Calu3 (cell line): ENCODE measurements at regions not wholly inside any gene's neighbourhood (a gene's known extent, or its start where the extent isn't known, plus 50 kb on each side); places are given as distances from the start of the nearest gene placed in this dataset.

Experiments
- BruUV-seq: library from RNA; stranded (reverse); fragments of 400-500 nt; replicated peaks from 2 replicates; lab custom pipeline; 2021; lab: Mats Ljungman, UMichigan
- CTCF ChIA-PET: fragments of 300-600 bp; sonication (Branson Sonifier 250); formaldehyde crosslinking; loops from one replicate; lab custom pipeline; 2022; ENCODE audit warnings: antibody characterized with exemption; lab: Charles Lee
- DNase-seq: peaks from one replicate; pipeline ENCODE4 v3.0.0; 2022
- H3K27ac Mint-ChIP-seq: one replicate; pipeline ENCODE4 v1.8.0; 2022; ENCODE audit warnings: mixed read lengths; ENCODE audit not compliant: unreplicated experiment
- H3K27me3 Mint-ChIP-seq: one replicate; pipeline ENCODE4 v1.8.0; 2022; ENCODE audit warnings: mixed read lengths; ENCODE audit not compliant: unreplicated experiment
- H3K36me3 Mint-ChIP-seq: one replicate; pipeline ENCODE4 v1.8.0; 2022; ENCODE audit warnings: mild to moderate bottlenecking, moderate library complexity, mixed read lengths; ENCODE audit not compliant: insufficient read depth, unreplicated experiment
- H3K4me1 Mint-ChIP-seq: one replicate; pipeline ENCODE4 v1.8.0; 2022; ENCODE audit warnings: mild to moderate bottlenecking, low read depth, mixed read lengths; ENCODE audit not compliant: unreplicated experiment
- H3K4me3 Mint-ChIP-seq: one replicate; pipeline ENCODE4 v1.8.0; 2022; ENCODE audit warnings: mild to moderate bottlenecking, low read depth, moderate library complexity, mixed read lengths; ENCODE audit not compliant: unreplicated experiment
- H3K9me3 Mint-ChIP-seq: one replicate; pipeline ENCODE4 v1.8.0; 2022; ENCODE audit warnings: low read depth, mixed read lengths; ENCODE audit not compliant: unreplicated experiment
- CTCF ChIP-seq: fragments of 200-600 bp; IDR thresholded peaks from one replicate; pipeline ENCODE4 v1.8.0; 2022; ENCODE audit warnings: antibody characterized with exemption; ENCODE audit not compliant: unreplicated experiment
- intact Hi-C: fragments of 100-400 bp; cut with micrococcal nuclease; formaldehyde crosslinking; loops from one replicate; pipeline ENCODE4 v1.10.0; 2022; ENCODE audit not compliant: unreplicated experiment

GRCh38 chr4:177124349-177125064 is 185.2 kb upstream of the NEIL3 start:
- Mint-ChIP-seq H3K27ac (no peak overlapping the region), H3K4me3 (no peak overlapping the region), H3K9me3 (peaks cover 4% of the 10 kb centered on the region), H3K4me1 (peaks cover 17% of the 10 kb centered on the region), H3K36me3 (peaks cover 4% of the 10 kb centered on the region), H3K27me3 (no peaks in the 10 kb centered on the region)
- TF ChIP-seq CTCF = no peak
- no TSS peak for BruUV-seq
- CTCF ChIA-PET = no interaction called here
- DNase-seq = no peak
- intact Hi-C loops = no loop called here

- Mint-ChIP-seq H3K9me3 (peaks cover 9% of the 10 kb centered on the region), H3K4me3 (no peak overlapping the region), H3K36me3 (peaks cover 4% of the 10 kb centered on the region), H3K4me1 (peaks cover 17% of the 10 kb centered on the region), H3K27ac (no peak overlapping the region), H3K27me3 (no peaks in the 10 kb centered on the region)
- DNase-seq = no peak
- TF ChIP-seq CTCF = no peak
- intact Hi-C loops = no loop called here
- CTCF ChIA-PET = no interaction called here
- BruUV-seq = no TSS peak
Measured at GRCh38 chr4:177125656-177126055, 184.0 kb upstream of the NEIL3 start.

- Mint-ChIP-seq H3K36me3 (peaks cover 4% of the 10 kb centered on the region), H3K4me3 (peak overlapping the region; percentile 5), H3K27ac (peak overlapping the region; percentile 83), H3K4me1 (peaks cover 17% of the 10 kb centered on the region), H3K27me3 (no peaks in the 10 kb centered on the region), H3K9me3 (peaks cover 10% of the 10 kb centered on the region)
- TF ChIP-seq CTCF = no peak
- intact Hi-C loops = no loop called here
- no TSS peak for BruUV-seq
- CTCF ChIA-PET = no interaction called here
- DNase-seq = no peak
Measured at GRCh38 chr4:177127658-177128057, 182.0 kb upstream of the NEIL3 start.

GRCh38 chr4:177128306-177128705 is 181.4 kb upstream of the NEIL3 start:
- Mint-ChIP-seq H3K4me1 (peaks cover 17% of the 10 kb centered on the region), H3K36me3 (peaks cover 4% of the 10 kb centered on the region), H3K27ac (peak overlapping the region; percentile 83), H3K9me3 (peaks cover 10% of the 10 kb centered on the region), H3K4me3 (peak overlapping the region; percentile 5), H3K27me3 (no peaks in the 10 kb centered on the region)
- intact Hi-C loops = no loop called here
- peak; percentile 2 for DNase-seq
- no TSS peak for BruUV-seq
- CTCF ChIA-PET = no interaction called here
- TF ChIP-seq CTCF = no peak
